ENCODE measurements at regions not wholly inside any gene's neighbourhood (a gene's known extent, or its start where the extent isn't known, plus 50 kb on each side); places are given as distances from the start of the nearest gene placed in this dataset.
"Not testable (repeated sequence)": the region's sequence is repeated elsewhere in the genome, so short reads cannot be mapped to it uniquely, and the experiment has no call there.

GRCh38 chr9:94191706-94192105 is 67.4 kb upstream of the ZNF169 start:
- not testable (repeated sequence) for H3K4me3 ChIP-seq (ENCODE audit: low read depth in 1 of 3, low read length in 3 of 3); H3K27ac ChIP-seq (ENCODE audit: low read depth in 1 of 2, low read length in 2 of 2); H3K36me3 ChIP-seq (ENCODE audit: control insufficient read depth in 4 of 4, insufficient read depth in 3 of 4, low read depth in 1 of 4, low read length in 3 of 4); H3K9me3 ChIP-seq (ENCODE audit: control insufficient read depth in 4 of 4, low read length in 3 of 4); H3K4me1 ChIP-seq (ENCODE audit: control insufficient read depth in 4 of 4, insufficient read depth in 4 of 4, low read length in 3 of 4); H3K9ac ChIP-seq (ENCODE audit: low read depth in 1 of 2, low read length in 2 of 2); DNase-seq (ENCODE audit: low spot score); H3K27me3 ChIP-seq (ENCODE audit: control insufficient read depth in 4 of 4, insufficient read depth in 4 of 4, low read length in 3 of 4)
- WGBS: 99% methylated on average over 6 of the region's 6 CpGs

GRCh38 chr9:94198414-94198813 is 60.7 kb upstream of the ZNF169 start:
- Histone ChIP-seq H3K36me3 (ENCODE audit: control insufficient read depth in 4 of 4, insufficient read depth in 3 of 4, low read depth in 1 of 4, low read length in 3 of 4) (peaks cover 0 to 2% (median 0%) of the 10 kb centered on the region in 4 donors), H3K9ac (ENCODE audit: low read depth in 1 of 2, low read length in 2 of 2) (no peak overlapping the region), H3K27me3 (ENCODE audit: control insufficient read depth in 4 of 4, insufficient read depth in 4 of 4, low read length in 3 of 4) (no peaks in the 10 kb centered on the region), H3K27ac (ENCODE audit: low read depth in 1 of 2, low read length in 2 of 2) (no peak overlapping the region), H3K4me3 (ENCODE audit: low read depth in 1 of 3, low read length in 3 of 3) (no peak overlapping the region), H3K4me1 (ENCODE audit: control insufficient read depth in 4 of 4, insufficient read depth in 4 of 4, low read length in 3 of 4) (no peaks in the 10 kb centered on the region), H3K9me3 (ENCODE audit: control insufficient read depth in 4 of 4, low read length in 3 of 4) (peaks cover 0 to 2% (median under 1%) of the 10 kb centered on the region in 4 donors)
- no peak for DNase-seq (ENCODE audit: low spot score)
- 97% methylated on average over 3 of the region's 3 CpGs for WGBS
- no peak for TF ChIP-seq REST (IDR thresholded peaks at IDR 0.05)
- TF ChIP-seq RAD21 (IDR thresholded peaks at IDR 0.05): no peak
- TF ChIP-seq MAX (IDR thresholded peaks at IDR 0.05): no peak

GRCh38 chr9:94199776-94200175 is 59.3 kb upstream of the ZNF169 start:
- DNase-seq (ENCODE audit: low spot score): no peak
- H3K9ac ChIP-seq (ENCODE audit: low read depth in 1 of 2, low read length in 2 of 2): no peak overlapping the region

More at GRCh38 chr9:94199776-94200175, 59.3 kb upstream of the ZNF169 start:
- no peak overlapping the region for H3K4me3 ChIP-seq (ENCODE audit: low read depth in 1 of 3, low read length in 3 of 3)
- TF ChIP-seq MAX (IDR thresholded peaks at IDR 0.05): no peak
- TF ChIP-seq ZBTB33 (IDR thresholded peaks at IDR 0.05): no peak
- TF ChIP-seq GABPA (IDR thresholded peaks at IDR 0.05 in 1 of 2, conservative IDR thresholded peaks at IDR 0.05 in 1 of 2): no peak
- no peak for TF ChIP-seq REST (IDR thresholded peaks at IDR 0.05)
- TF ChIP-seq FOXA2 (IDR thresholded peaks at IDR 0.05): no peak
- TF ChIP-seq ATF3 (IDR thresholded peaks at IDR 0.05): no peak
- TF ChIP-seq HNF4G (IDR thresholded peaks at IDR 0.05): no peak
- no peak for TF ChIP-seq HNF4A (conservative IDR thresholded peaks at IDR 0.05)
- TF ChIP-seq FOXA1 (IDR thresholded peaks at IDR 0.05): no peak
- H3K27me3 ChIP-seq (ENCODE audit: control insufficient read depth in 4 of 4, insufficient read depth in 4 of 4, low read length in 3 of 4): no peaks in the 10 kb centered on the region
- H3K27ac ChIP-seq (ENCODE audit: low read depth in 1 of 2, low read length in 2 of 2): no peak overlapping the region
- H3K36me3 ChIP-seq (ENCODE audit: control insufficient read depth in 4 of 4, insufficient read depth in 3 of 4, low read depth in 1 of 4, low read length in 3 of 4): peaks cover 0 to 2% (median 0%) of the 10 kb centered on the region in 4 donors
- H3K9me3 ChIP-seq (ENCODE audit: control insufficient read depth in 4 of 4, low read length in 3 of 4): peaks cover 3 to 10% (median 4%) of the 10 kb centered on the region in 4 donors
- H3K4me1 ChIP-seq (ENCODE audit: control insufficient read depth in 4 of 4, insufficient read depth in 4 of 4, low read length in 3 of 4): no peaks in the 10 kb centered on the region

Data from liver (tissue), 7 donors.